ENCODE measurements at regions not wholly inside any gene's neighbourhood (a gene's known extent, or its start where the extent isn't known, plus 50 kb on each side); places are given as distances from the start of the nearest gene placed in this dataset.

DNA sequence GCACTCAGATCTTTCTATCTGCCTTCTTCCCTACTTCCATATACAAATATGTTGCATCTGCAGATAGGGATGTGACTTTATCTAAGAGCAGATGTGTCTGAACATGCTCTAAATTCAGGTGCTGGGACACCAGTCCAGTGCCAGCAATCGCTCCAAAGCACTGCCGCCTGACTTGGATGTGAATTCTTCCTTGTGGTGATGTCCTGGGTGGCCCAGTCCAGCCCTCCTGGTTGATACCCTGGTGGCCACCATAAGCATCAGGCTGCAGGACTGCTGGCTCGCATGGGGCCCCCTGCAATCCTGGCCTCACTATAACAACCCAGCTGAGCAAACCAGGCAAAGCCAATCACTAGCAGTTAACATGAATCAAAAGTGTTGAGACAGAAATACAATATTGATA lies 149.2 kb upstream of the PDE1C start:
- no peak for FAIRE-seq
- Histone ChIP-seq H3K4me2 (ENCODE audit: control insufficient read depth, extremely low read depth, insufficient read depth, low read depth, low read length) (no peak overlapping the region), H2AFZ (ENCODE audit: control insufficient read depth, low read length) (no peak overlapping the region), H3K4me3 (ENCODE audit: control insufficient read depth in 2 of 3, extremely low read depth in 1 of 3, insufficient read depth in 2 of 3, low read depth in 1 of 3, low read length in 3 of 3) (no peak overlapping the region), H3K9ac (ENCODE audit: control insufficient read depth, extremely low read depth, insufficient read depth, low read length) (no peak overlapping the region), H4K20me1 (ENCODE audit: control insufficient read depth, extremely low read depth, insufficient read depth, low read length) (no peaks in the 10 kb centered on the region), H3K79me2 (ENCODE audit: control insufficient read depth, insufficient read depth, low read length) (no peaks in the 10 kb centered on the region), H3K36me3 (ENCODE audit: control insufficient read depth in 2 of 2, extremely low read depth in 1 of 2, insufficient read depth in 2 of 2, low read length in 2 of 2) (no peaks in the 10 kb centered on the region), H3K27ac (ENCODE audit: control insufficient read depth, insufficient read depth, low read length) (no peak overlapping the region), H3K4me1 (ENCODE audit: control insufficient read depth, extremely low read depth, insufficient read depth, low read length) (no peaks in the 10 kb centered on the region), H3K27me3 (ENCODE audit: control insufficient read depth, extremely low read depth, insufficient read depth, low read length) (no peaks in the 10 kb centered on the region), H3K9me3 (ENCODE audit: control insufficient read depth, low read depth, low read length) (no peaks in the 10 kb centered on the region), H3K9me1 (ENCODE audit: control insufficient read depth, extremely low read depth, insufficient read depth, low read length) (no peaks in the 10 kb centered on the region)
- dilution Hi-C loops (cut with MboI; ENCODE audit: extremely low pct_ligation_motif_present, low sequenced_read_pairs): no loop called here
- DNase-seq (ENCODE audit: low read depth, low spot score): no peak
- TF ChIP-seq, protein P1, sequence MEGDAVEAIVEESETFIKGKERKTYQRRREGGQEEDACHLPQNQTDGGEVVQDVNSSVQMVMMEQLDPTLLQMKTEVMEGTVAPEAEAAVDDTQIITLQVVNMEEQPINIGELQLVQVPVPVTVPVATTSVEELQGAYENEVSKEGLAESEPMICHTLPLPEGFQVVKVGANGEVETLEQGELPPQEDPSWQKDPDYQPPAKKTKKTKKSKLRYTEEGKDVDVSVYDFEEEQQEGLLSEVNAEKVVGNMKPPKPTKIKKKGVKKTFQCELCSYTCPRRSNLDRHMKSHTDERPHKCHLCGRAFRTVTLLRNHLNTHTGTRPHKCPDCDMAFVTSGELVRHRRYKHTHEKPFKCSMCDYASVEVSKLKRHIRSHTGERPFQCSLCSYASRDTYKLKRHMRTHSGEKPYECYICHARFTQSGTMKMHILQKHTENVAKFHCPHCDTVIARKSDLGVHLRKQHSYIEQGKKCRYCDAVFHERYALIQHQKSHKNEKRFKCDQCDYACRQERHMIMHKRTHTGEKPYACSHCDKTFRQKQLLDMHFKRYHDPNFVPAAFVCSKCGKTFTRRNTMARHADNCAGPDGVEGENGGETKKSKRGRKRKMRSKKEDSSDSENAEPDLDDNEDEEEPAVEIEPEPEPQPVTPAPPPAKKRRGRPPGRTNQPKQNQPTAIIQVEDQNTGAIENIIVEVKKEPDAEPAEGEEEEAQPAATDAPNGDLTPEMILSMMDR (optimal IDR thresholded peaks at IDR 0.05 in 1 of 3, IDR thresholded peaks at IDR 0.05 in 1 of 3, conservative IDR thresholded peaks at IDR 0.05 in 1 of 3; ENCODE audit: extremely low read depth in 1 of 3, insufficient read depth in 2 of 3, low read length in 3 of 3): no peak
- TF ChIP-seq EZH2 (IDR thresholded peaks at IDR 0.05; ENCODE audit: low read length): no peak

DNA sequence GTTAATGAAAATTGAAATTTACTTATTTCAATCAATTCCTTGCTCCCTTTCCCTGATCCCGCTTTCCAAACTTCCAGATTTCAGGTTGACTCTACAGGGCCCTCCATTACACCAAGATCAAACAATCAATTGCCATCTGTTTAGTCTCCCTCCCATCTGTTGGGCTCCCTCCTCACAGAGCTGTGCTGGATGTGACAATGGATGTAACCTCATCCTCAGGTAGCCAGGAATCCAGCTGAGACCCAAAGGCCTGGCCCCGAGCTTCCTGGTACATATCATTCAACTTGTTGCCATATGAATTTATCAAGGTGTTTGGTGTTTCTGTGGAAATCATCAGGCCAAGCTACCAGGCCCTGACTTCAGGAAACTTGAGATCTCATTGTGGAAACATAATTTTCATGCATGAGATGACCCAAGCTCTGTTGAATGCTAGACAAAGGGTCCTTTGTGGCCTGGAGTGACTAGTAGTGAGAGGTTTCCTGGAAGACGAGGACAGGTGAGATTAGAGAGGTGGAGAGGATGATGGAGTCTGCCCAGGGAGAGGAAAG lies 148.6 kb upstream of the PDE1C start:
- Histone ChIP-seq H3K9me1 (ENCODE audit: control insufficient read depth, extremely low read depth, insufficient read depth, low read length) (no peaks in the 10 kb centered on the region), H2AFZ (ENCODE audit: control insufficient read depth, low read length) (no peak overlapping the region), H3K79me2 (ENCODE audit: control insufficient read depth, insufficient read depth, low read length) (no peaks in the 10 kb centered on the region), H3K4me2 (ENCODE audit: control insufficient read depth, extremely low read depth, insufficient read depth, low read depth, low read length) (no peak overlapping the region), H3K36me3 (ENCODE audit: control insufficient read depth in 2 of 2, extremely low read depth in 1 of 2, insufficient read depth in 2 of 2, low read length in 2 of 2) (no peaks in the 10 kb centered on the region), H3K9me3 (ENCODE audit: control insufficient read depth, low read depth, low read length) (no peaks in the 10 kb centered on the region), H3K4me1 (ENCODE audit: control insufficient read depth, extremely low read depth, insufficient read depth, low read length) (no peaks in the 10 kb centered on the region), H3K9ac (ENCODE audit: control insufficient read depth, extremely low read depth, insufficient read depth, low read length) (no peak overlapping the region), H3K27ac (ENCODE audit: control insufficient read depth, insufficient read depth, low read length) (no peak overlapping the region), H4K20me1 (ENCODE audit: control insufficient read depth, extremely low read depth, insufficient read depth, low read length) (no peaks in the 10 kb centered on the region), H3K27me3 (ENCODE audit: control insufficient read depth, extremely low read depth, insufficient read depth, low read length) (no peaks in the 10 kb centered on the region), H3K4me3 (ENCODE audit: control insufficient read depth in 2 of 3, extremely low read depth in 1 of 3, insufficient read depth in 2 of 3, low read depth in 1 of 3, low read length in 3 of 3) (no peak overlapping the region)
- DNase-seq (ENCODE audit: low read depth, low spot score) (no peak), FAIRE-seq (no peak)
- TF ChIP-seq, protein P1 (optimal IDR thresholded peaks at IDR 0.05 in 1 of 3, IDR thresholded peaks at IDR 0.05 in 1 of 3, conservative IDR thresholded peaks at IDR 0.05 in 1 of 3; ENCODE audit: extremely low read depth in 1 of 3, insufficient read depth in 2 of 3, low read length in 3 of 3): no peak
- no peak for TF ChIP-seq EZH2 (IDR thresholded peaks at IDR 0.05; ENCODE audit: low read length)
- dilution Hi-C loops (cut with MboI; ENCODE audit: extremely low pct_ligation_motif_present, low sequenced_read_pairs): no loop called here
